ENCODE measurements at regions not wholly inside any gene's neighbourhood (a gene's known extent, or its start where the extent isn't known, plus 50 kb on each side); places are given as distances from the start of the nearest gene placed in this dataset.

DNA sequence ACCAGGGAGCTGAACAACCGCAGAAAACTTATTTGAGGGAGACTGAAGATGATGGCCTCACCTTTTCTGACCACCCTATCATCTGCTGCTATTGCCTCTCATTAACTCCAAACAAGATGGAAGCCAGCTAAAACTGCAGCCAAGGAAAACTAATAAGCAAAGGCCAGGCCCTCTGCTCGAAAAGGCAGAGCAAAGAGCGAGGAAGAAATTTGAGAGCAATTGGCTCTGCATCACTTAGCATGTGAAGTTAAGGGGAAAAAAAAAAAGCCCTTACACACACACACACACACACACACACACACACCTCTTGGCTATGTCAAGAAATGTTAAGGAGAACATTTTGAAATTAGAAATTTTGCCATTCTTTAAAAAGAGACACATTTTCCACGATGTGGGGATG, 228.1 kb upstream of the CYLC2 start:
- Histone ChIP-seq H3K9ac (ENCODE audit: low read depth in 1 of 2, low read length in 2 of 2) (no peak overlapping the region), H3K4me3 (ENCODE audit: low read depth in 1 of 3, low read length in 3 of 3) (no peak overlapping the region), H3K36me3 (ENCODE audit: control insufficient read depth in 4 of 4, insufficient read depth in 3 of 4, low read depth in 1 of 4, low read length in 3 of 4) (no peaks in the 10 kb centered on the region), H3K27ac (ENCODE audit: low read depth in 1 of 2, low read length in 2 of 2) (no peak overlapping the region), H3K4me1 (ENCODE audit: control insufficient read depth in 4 of 4, insufficient read depth in 4 of 4, low read length in 3 of 4) (no peaks in the 10 kb centered on the region), H3K27me3 (ENCODE audit: control insufficient read depth in 4 of 4, insufficient read depth in 4 of 4, low read length in 3 of 4) (no peaks in the 10 kb centered on the region), H3K9me3 (ENCODE audit: control insufficient read depth in 4 of 4, low read length in 3 of 4) (no peaks in the 10 kb centered on the region)
- TF ChIP-seq, protein P1, sequence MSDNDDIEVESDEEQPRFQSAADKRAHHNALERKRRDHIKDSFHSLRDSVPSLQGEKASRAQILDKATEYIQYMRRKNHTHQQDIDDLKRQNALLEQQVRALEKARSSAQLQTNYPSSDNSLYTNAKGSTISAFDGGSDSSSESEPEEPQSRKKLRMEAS (IDR thresholded peaks at IDR 0.05): no peak
- no peak for TF ChIP-seq HNF4G (IDR thresholded peaks at IDR 0.05)
- no peak for TF ChIP-seq YY1 (IDR thresholded peaks at IDR 0.05)
- TF ChIP-seq FOXA1 (IDR thresholded peaks at IDR 0.05): no peak
- TF ChIP-seq RXRA (IDR thresholded peaks at IDR 0.05): no peak
- TF ChIP-seq, protein P2, sequence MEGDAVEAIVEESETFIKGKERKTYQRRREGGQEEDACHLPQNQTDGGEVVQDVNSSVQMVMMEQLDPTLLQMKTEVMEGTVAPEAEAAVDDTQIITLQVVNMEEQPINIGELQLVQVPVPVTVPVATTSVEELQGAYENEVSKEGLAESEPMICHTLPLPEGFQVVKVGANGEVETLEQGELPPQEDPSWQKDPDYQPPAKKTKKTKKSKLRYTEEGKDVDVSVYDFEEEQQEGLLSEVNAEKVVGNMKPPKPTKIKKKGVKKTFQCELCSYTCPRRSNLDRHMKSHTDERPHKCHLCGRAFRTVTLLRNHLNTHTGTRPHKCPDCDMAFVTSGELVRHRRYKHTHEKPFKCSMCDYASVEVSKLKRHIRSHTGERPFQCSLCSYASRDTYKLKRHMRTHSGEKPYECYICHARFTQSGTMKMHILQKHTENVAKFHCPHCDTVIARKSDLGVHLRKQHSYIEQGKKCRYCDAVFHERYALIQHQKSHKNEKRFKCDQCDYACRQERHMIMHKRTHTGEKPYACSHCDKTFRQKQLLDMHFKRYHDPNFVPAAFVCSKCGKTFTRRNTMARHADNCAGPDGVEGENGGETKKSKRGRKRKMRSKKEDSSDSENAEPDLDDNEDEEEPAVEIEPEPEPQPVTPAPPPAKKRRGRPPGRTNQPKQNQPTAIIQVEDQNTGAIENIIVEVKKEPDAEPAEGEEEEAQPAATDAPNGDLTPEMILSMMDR (IDR thresholded peaks at IDR 0.05; ENCODE audit: low read depth, low read length, missing input control): no peak
- TF ChIP-seq, protein P3, sequence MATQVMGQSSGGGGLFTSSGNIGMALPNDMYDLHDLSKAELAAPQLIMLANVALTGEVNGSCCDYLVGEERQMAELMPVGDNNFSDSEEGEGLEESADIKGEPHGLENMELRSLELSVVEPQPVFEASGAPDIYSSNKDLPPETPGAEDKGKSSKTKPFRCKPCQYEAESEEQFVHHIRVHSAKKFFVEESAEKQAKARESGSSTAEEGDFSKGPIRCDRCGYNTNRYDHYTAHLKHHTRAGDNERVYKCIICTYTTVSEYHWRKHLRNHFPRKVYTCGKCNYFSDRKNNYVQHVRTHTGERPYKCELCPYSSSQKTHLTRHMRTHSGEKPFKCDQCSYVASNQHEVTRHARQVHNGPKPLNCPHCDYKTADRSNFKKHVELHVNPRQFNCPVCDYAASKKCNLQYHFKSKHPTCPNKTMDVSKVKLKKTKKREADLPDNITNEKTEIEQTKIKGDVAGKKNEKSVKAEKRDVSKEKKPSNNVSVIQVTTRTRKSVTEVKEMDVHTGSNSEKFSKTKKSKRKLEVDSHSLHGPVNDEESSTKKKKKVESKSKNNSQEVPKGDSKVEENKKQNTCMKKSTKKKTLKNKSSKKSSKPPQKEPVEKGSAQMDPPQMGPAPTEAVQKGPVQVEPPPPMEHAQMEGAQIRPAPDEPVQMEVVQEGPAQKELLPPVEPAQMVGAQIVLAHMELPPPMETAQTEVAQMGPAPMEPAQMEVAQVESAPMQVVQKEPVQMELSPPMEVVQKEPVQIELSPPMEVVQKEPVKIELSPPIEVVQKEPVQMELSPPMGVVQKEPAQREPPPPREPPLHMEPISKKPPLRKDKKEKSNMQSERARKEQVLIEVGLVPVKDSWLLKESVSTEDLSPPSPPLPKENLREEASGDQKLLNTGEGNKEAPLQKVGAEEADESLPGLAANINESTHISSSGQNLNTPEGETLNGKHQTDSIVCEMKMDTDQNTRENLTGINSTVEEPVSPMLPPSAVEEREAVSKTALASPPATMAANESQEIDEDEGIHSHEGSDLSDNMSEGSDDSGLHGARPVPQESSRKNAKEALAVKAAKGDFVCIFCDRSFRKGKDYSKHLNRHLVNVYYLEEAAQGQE (IDR thresholded peaks at IDR 0.05): no peak
- no peak for TF ChIP-seq GABPA (IDR thresholded peaks at IDR 0.05 in 1 of 2, conservative IDR thresholded peaks at IDR 0.05 in 1 of 2)
- TF ChIP-seq TAF1 (conservative IDR thresholded peaks at IDR 0.05): no peak
- TF ChIP-seq, protein P4, sequence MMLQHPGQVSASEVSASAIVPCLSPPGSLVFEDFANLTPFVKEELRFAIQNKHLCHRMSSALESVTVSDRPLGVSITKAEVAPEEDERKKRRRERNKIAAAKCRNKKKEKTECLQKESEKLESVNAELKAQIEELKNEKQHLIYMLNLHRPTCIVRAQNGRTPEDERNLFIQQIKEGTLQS (IDR thresholded peaks at IDR 0.05): no peak
- no peak for TF ChIP-seq NR2F2 (IDR thresholded peaks at IDR 0.05)
- TF ChIP-seq HNF4A (conservative IDR thresholded peaks at IDR 0.05): no peak
- TF ChIP-seq, protein P5, sequence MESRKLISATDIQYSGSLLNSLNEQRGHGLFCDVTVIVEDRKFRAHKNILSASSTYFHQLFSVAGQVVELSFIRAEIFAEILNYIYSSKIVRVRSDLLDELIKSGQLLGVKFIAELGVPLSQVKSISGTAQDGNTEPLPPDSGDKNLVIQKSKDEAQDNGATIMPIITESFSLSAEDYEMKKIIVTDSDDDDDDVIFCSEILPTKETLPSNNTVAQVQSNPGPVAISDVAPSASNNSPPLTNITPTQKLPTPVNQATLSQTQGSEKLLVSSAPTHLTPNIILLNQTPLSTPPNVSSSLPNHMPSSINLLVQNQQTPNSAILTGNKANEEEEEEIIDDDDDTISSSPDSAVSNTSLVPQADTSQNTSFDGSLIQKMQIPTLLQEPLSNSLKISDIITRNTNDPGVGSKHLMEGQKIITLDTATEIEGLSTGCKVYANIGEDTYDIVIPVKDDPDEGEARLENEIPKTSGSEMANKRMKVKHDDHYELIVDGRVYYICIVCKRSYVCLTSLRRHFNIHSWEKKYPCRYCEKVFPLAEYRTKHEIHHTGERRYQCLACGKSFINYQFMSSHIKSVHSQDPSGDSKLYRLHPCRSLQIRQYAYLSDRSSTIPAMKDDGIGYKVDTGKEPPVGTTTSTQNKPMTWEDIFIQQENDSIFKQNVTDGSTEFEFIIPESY (IDR thresholded peaks at IDR 0.05): no peak
- WGBS: 72% methylated on average over 4 of the region's 4 CpGs
- no peak for DNase-seq (ENCODE audit: low spot score)

DNA sequence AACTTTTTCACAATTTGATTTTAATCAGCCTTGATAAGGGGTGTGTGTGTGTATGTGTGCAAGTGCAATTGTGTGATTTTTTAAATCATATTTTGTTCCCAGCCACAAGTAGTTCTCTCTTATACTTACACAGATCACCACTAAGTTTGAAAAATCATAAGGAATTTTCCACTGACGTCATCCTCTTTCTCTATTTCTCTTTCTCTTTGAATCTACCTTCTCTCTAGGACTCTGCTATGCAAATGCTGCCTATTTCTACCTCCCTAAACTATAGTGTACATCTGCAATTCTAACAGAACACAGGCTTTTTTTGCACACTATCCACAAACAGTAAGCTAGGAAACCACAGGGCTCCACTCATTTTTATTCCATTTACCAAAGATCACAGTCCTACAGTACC, 254.6 kb upstream of the CYLC2 start:
- Histone ChIP-seq H3K9me3 (ENCODE audit: control insufficient read depth in 4 of 4, low read length in 3 of 4) (no peaks in the 10 kb centered on the region), H3K36me3 (ENCODE audit: control insufficient read depth in 4 of 4, insufficient read depth in 3 of 4, low read depth in 1 of 4, low read length in 3 of 4) (no peaks in the 10 kb centered on the region), H3K4me3 (ENCODE audit: low read depth in 1 of 3, low read length in 3 of 3) (no peak overlapping the region), H3K4me1 (ENCODE audit: control insufficient read depth in 4 of 4, insufficient read depth in 4 of 4, low read length in 3 of 4) (no peaks in the 10 kb centered on the region), H3K27ac (ENCODE audit: low read depth in 1 of 2, low read length in 2 of 2) (no peak overlapping the region), H3K9ac (ENCODE audit: low read depth in 1 of 2, low read length in 2 of 2) (no peak overlapping the region), H3K27me3 (ENCODE audit: control insufficient read depth in 4 of 4, insufficient read depth in 4 of 4, low read length in 3 of 4) (no peaks in the 10 kb centered on the region)
- no peak for DNase-seq (ENCODE audit: low spot score)
- TF ChIP-seq, protein P3 (IDR thresholded peaks at IDR 0.05): no peak
- no peak for TF ChIP-seq HNF4A (conservative IDR thresholded peaks at IDR 0.05)
- TF ChIP-seq, protein P4 (IDR thresholded peaks at IDR 0.05): no peak
- TF ChIP-seq, protein P5 (IDR thresholded peaks at IDR 0.05): no peak
- WGBS: 69% methylated on average over 1 of the region's 1 CpG

Measured in liver (tissue), 8 donors.